GM10266 (cell line): ENCODE measurements at regions not wholly inside any gene's neighbourhood (a gene's known extent, or its start where the extent isn't known, plus 50 kb on each side); places are given as distances from the start of the nearest gene placed in this dataset.
"Not testable (repeated sequence)": the region's sequence is repeated elsewhere in the genome, so short reads cannot be mapped to it uniquely, and the experiment has no call there.

ENCODE experiments used
- DNase-seq: peaks from one replicate; pipeline ENCODE4 v3.0.0; 2012; ENCODE audit errors: extremely low spot score
- CTCF ChIP-seq: IDR thresholded peaks from 2 replicates; pipeline ENCODE4 v1.5.1; 2012; ENCODE audit warnings: mild to moderate bottlenecking, low read depth; ENCODE audit not compliant: control insufficient read depth, insufficient read depth; ENCODE audit errors: missing control alignments

- no peak for TF ChIP-seq CTCF
- DNase-seq, result no peak
These were observed 462.8 kb upstream of the NFIA start for GRCh38 chr1:60619581-60619980.

- DNase-seq, result no peak
These were observed 466.7 kb upstream of the NFIA start for GRCh38 chr1:60615666-60616065.

DNA sequence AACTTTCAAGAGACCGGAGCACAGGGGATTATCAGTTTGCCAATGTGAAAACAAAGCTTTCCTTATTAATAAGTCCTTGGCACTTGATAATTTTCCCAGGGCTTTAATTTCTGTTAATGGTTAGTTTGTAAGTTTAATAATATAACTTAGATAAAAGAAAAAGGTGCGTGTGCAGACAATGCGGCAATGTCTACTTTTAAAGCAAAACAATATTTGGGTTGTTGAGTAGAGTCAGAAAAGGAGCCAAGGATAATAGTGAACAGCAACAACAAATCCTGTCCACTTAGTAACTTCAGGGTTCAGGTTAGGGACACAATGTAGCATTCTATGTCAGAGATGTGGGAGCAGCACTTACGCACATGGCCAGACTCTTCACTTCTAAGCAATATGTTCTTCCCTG, 469.6 kb upstream of the NFIA start:
- no peak for TF ChIP-seq CTCF

More at GRCh38 chr1:60615666-60616065, 466.7 kb upstream of the NFIA start:
- no peak for TF ChIP-seq CTCF

DNA sequence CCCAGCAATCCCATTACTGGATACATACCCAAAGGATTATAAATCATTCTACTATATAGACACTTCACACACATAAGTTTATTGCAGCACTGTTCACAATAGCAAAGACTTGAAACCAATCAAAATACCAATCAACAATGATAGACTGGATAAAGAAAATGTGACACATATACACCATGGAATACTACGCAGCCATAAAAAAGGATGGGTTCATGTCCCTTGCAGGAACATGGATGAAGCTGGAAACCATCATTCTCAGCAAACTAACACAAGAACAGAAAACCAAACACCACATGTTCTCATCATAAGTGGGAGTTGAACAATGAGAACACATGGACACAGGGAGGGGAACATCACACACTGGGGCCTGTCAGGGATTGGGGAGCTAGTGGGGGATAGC, 475.4 kb upstream of the NFIA start:
- not testable (repeated sequence) for DNase-seq

More for the DNA sequence above, 469.6 kb upstream of the NFIA start:
- DNase-seq, result no peak

DNA sequence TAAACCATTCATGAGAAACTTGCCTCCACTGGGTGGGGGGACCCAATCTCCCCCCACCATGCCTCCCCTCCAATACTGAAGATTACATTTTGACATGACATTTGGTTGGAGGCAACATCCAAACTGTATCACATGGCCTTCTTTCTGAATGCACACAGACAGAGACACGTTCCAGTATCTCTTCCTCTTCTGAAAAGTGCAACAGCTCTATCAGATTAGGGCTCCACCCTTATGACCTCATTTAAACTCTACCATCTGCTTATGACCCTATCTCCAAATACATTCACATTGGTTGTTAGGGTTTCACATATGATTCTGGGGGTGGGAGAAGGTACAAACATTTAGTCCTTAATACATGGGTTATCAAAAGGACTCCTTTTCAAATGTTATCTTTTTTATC, 481.8 kb upstream of the NFIA start:
- no peak for TF ChIP-seq CTCF
- DNase-seq, result no peak

GRCh38 chr1:60599574-60599973, 482.8 kb upstream of the NFIA start:
- no peak for DNase-seq
- TF ChIP-seq CTCF, result no peak

DNA sequence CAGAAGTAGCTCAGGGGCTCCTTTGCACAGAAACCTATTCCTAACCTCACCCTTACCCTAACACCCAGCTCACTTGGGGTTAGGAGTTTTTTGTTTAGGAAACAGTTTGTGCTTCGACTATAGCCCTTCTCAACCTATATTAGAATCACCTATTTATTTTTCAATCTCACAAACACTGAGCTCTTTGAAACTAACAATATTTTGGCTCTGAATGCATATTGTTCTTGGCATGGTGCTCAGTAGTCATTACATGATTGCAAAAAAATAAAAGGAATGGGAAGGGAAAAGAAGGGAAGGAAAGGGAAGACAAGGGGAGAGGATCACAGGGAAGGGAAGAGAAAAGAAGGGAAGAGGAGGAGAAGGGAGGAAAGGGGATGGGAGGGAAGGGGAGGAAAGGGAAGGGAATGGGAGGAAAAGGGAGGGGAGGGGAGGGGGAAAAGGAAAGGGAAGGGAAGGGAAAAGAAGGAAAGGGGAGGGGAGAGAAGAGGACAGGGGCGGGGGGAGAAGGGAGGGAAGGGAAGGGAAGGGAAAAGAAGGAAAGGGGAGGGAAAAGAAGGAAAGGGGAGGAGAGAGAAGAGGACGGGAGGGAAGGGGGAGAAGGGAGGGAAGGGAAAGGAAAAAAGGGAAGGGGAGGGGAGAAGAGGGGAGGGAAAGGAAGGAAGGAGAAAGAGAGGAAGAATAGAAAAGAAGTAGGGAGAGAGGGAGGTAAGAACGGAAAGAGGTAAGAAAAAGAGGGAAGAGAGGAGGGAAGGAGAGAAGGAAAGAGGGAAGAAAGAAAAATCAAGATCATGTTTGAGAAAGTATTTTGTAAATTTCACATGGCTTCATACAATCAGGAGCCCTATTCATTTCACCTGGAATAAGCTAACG, 484.1 kb upstream of the NFIA start:
- no peak for TF ChIP-seq CTCF
- DNase-seq, result no peak
